Caco-2 (cell line): ENCODE measurements at regions not wholly inside any gene's neighbourhood (a gene's known extent, or its start where the extent isn't known, plus 50 kb on each side); places are given as distances from the start of the nearest gene placed in this dataset.
A peak's percentile ranks its signal among the peaks of the same experiment; 100 is the strongest.

Experiments used
- BruUV-seq: library from RNA; stranded (reverse); fragments of 400-500 nt; replicated peaks from 2 replicates; lab custom pipeline; 2021; lab: Mats Ljungman, UMichigan
- CTCF ChIA-PET: fragments of 300-600 bp; sonication (Branson Sonifier 250); formaldehyde crosslinking; loops from one replicate; lab custom pipeline; 2022; ENCODE audit warnings: antibody characterized with exemption; lab: Charles Lee
- POLR2A ChIA-PET: fragments of 300-600 bp; sonication (Branson Sonifier 250); formaldehyde crosslinking; loops from one replicate; lab custom pipeline; 2022; ENCODE audit warnings: antibody characterized with exemption; lab: Charles Lee
- DNase-seq, 2 experiments: peaks; one replicate each; pipeline versions ENCODE4 v3.0.0 to v3.0.0-alpha.2; 2020 to 2022
- H3K27me3 ChIP-seq: replicated peaks from 2 replicates; pipeline ENCODE4 v1.6.0; 2011; ENCODE audit warnings: low read length; ENCODE audit not compliant: control insufficient read depth, insufficient read depth
- H3K36me3 ChIP-seq: 2 replicates; pipeline ENCODE4 v1.5.1; 2011; ENCODE audit warnings: low read length; ENCODE audit not compliant: control insufficient read depth, insufficient read depth
- H3K4me1 ChIP-seq: fragments of 250-450 bp; sonication (Bioruptor Pico); 2 replicates; pipeline ENCODE4 v1.5.1; 2020; ENCODE audit warnings: mild to moderate bottlenecking
- H3K4me3 ChIP-seq: 2 replicates; pipeline ENCODE4 v1.5.1; 2011; ENCODE audit warnings: low read depth, mild to moderate bottlenecking, control low read depth, low read length
- H3K9me3 ChIP-seq: fragments of 250-450 bp; sonication (Bioruptor Pico); 2 replicates; pipeline ENCODE4 v1.5.1; 2020; ENCODE audit warnings: mild to moderate bottlenecking, moderate library complexity
- H3K27ac Mint-ChIP-seq: one replicate; pipeline ENCODE4 v1.8.0; 2022; ENCODE audit warnings: mixed read lengths; ENCODE audit not compliant: unreplicated experiment
- H3K27me3 Mint-ChIP-seq: one replicate; pipeline ENCODE4 v1.8.0; 2022; ENCODE audit warnings: mixed read lengths; ENCODE audit not compliant: insufficient read depth, unreplicated experiment
- H3K36me3 Mint-ChIP-seq: one replicate; pipeline ENCODE4 v1.8.0; 2022; ENCODE audit warnings: mild to moderate bottlenecking, mixed read lengths; ENCODE audit not compliant: insufficient read depth, unreplicated experiment
- H3K4me1 Mint-ChIP-seq: one replicate; pipeline ENCODE4 v1.8.0; 2022; ENCODE audit warnings: low read depth, mixed read lengths; ENCODE audit not compliant: unreplicated experiment
- H3K4me3 Mint-ChIP-seq: one replicate; pipeline ENCODE4 v1.8.0; 2022; ENCODE audit warnings: mild to moderate bottlenecking, moderate library complexity, mixed read lengths; ENCODE audit not compliant: unreplicated experiment
- H3K9me3 Mint-ChIP-seq: one replicate; pipeline ENCODE4 v1.8.0; 2022; ENCODE audit warnings: mixed read lengths; ENCODE audit not compliant: unreplicated experiment
- CTCF ChIP-seq, 2 experiments: fragments of 200-600 bp in 1 of 2; IDR thresholded peaks; 1 replicate in 1 of 2; 2 replicates in 1 of 2; pipeline versions ENCODE4 v1.5.1 to v1.8.0; 2011 to 2022; ENCODE audit warnings: antibody characterized with exemption in 1 of 2, control low read depth in 1 of 2, inconsistent platforms in 1 of 2, low read depth in 1 of 2, low read length in 1 of 2, mild to moderate bottlenecking in 1 of 2, moderate library complexity in 1 of 2; ENCODE audit not compliant: insufficient read depth in 1 of 2, severe bottlenecking in 1 of 2, unreplicated experiment in 1 of 2
- intact Hi-C: fragments of 100-400 bp; cut with micrococcal nuclease; formaldehyde crosslinking; loops from one replicate; pipeline ENCODE4 v1.10.0; 2022; ENCODE audit not compliant: unreplicated experiment

GRCh38 chr2:106028192-106028591 lies 165.9 kb downstream of the UXS1 start:
- Histone ChIP-seq H3K9me3 (peaks cover 3% of the 10 kb centered on the region; the same call in 1 of the 2 replicates), H3K36me3 (no peaks in the 10 kb centered on the region), H3K27me3 (no peaks in the 10 kb centered on the region), H3K4me1 (peaks cover 50% of the 10 kb centered on the region), H3K4me3 (no peak overlapping the region)
- TF ChIP-seq CTCF (IDR thresholded peaks at IDR 0.05; ENCODE audit: insufficient read depth in 1 of 2, low read depth in 1 of 2, low read length in 1 of 2, severe bottlenecking in 1 of 2, unreplicated experiment in 1 of 2): no peak
- DNase-seq: no peak
- BruUV-seq: no TSS peak
- no peak overlapping the region for H3K27ac Mint-ChIP-seq
- ChIA-PET CTCF (no interaction called here), POLR2A (no interaction called here)
- intact Hi-C loops: no loop called here
- H3K27me3 Mint-ChIP-seq: no peaks in the 10 kb centered on the region
- peaks cover 5% of the 10 kb centered on the region for H3K9me3 Mint-ChIP-seq
- peaks cover 3% of the 10 kb centered on the region for H3K36me3 Mint-ChIP-seq
- no peak overlapping the region for H3K4me3 Mint-ChIP-seq
- H3K4me1 Mint-ChIP-seq: peaks cover 31% of the 10 kb centered on the region

GRCh38 chr2:106026271-106027190 lies 167.6 kb downstream of the UXS1 start:
- POLR2A ChIA-PET: no interaction called here
- Mint-ChIP-seq H3K4me1 (peaks cover 31% of the 10 kb centered on the region), H3K4me3 (no peak overlapping the region), H3K36me3 (no peaks in the 10 kb centered on the region), H3K27ac (peak overlapping the region; percentile 63), H3K27me3 (no peaks in the 10 kb centered on the region), H3K9me3 (no peaks in the 10 kb centered on the region)
- CTCF ChIA-PET: no interaction called here
- Histone ChIP-seq H3K36me3 (no peaks in the 10 kb centered on the region), H3K27me3 (no peaks in the 10 kb centered on the region), H3K4me1 (peaks cover 49% of the 10 kb centered on the region), H3K9me3 (no peaks in the 10 kb centered on the region), H3K4me3 (no peak overlapping the region)
- intact Hi-C loops: no loop called here
- TF ChIP-seq CTCF (IDR thresholded peaks at IDR 0.05; ENCODE audit: insufficient read depth in 1 of 2, low read depth in 1 of 2, low read length in 1 of 2, severe bottlenecking in 1 of 2, unreplicated experiment in 1 of 2): no peak
- DNase-seq: peak in 1 of 2 experiments; percentile 30
- BruUV-seq: no TSS peak

GRCh38 chr2:106025796-106026195 lies 168.3 kb downstream of the UXS1 start:
- intact Hi-C loops: no loop called here
- H3K4me3 ChIP-seq: no peak overlapping the region
- ChIA-PET CTCF (no interaction called here), POLR2A (no interaction called here)
- Mint-ChIP-seq H3K4me1 (peaks cover 38% of the 10 kb centered on the region), H3K36me3 (no peaks in the 10 kb centered on the region), H3K27ac (peak overlapping the region; percentile 63), H3K4me3 (no peak overlapping the region), H3K27me3 (no peaks in the 10 kb centered on the region), H3K9me3 (no peaks in the 10 kb centered on the region)
- BruUV-seq: no TSS peak
- H3K27me3 ChIP-seq: no peaks in the 10 kb centered on the region
- no peaks in the 10 kb centered on the region for H3K36me3 ChIP-seq
- no peak for TF ChIP-seq CTCF (IDR thresholded peaks at IDR 0.05; ENCODE audit: insufficient read depth in 1 of 2, low read depth in 1 of 2, low read length in 1 of 2, severe bottlenecking in 1 of 2, unreplicated experiment in 1 of 2)
- H3K4me1 ChIP-seq: peaks cover 48% of the 10 kb centered on the region
- no peaks in the 10 kb centered on the region for H3K9me3 ChIP-seq
- no peak for DNase-seq
